Left ventricle myocardium inferior (tissue), 1 donor: ENCODE measurements at regions not wholly inside any gene's neighbourhood (a gene's known extent, or its start where the extent isn't known, plus 50 kb on each side); places are given as distances from the start of the nearest gene placed in this dataset.

Experiments
- DNase-seq: peaks from one replicate; pipeline ENCODE4 v3.0.0-alpha.2; 2020
- H3K27ac ChIP-seq: fragments of 200-600 bp; replicated peaks from 2 replicates; pipeline ENCODE4 v1.8.0; 2021
- H3K27me3 ChIP-seq: fragments of 200-600 bp; 2 replicates; pipeline ENCODE4 v1.8.0; 2021; ENCODE audit warnings: low read depth
- H3K36me3 ChIP-seq: fragments of 200-600 bp; 2 replicates; pipeline ENCODE4 v1.8.0; 2021
- H3K4me1 ChIP-seq: fragments of 200-600 bp; 2 replicates; pipeline ENCODE4 v1.8.0; 2021
- H3K4me3 ChIP-seq: fragments of 200-600 bp; 2 replicates; pipeline ENCODE4 v1.8.0; 2021; ENCODE audit warnings: mild to moderate bottlenecking, moderate library complexity
- H3K9me3 ChIP-seq: fragments of 200-600 bp; replicated peaks from 2 replicates; pipeline ENCODE4 v1.8.0; 2021
- CTCF ChIP-seq: fragments of 200-600 bp; IDR thresholded peaks from 2 replicates; pipeline ENCODE4 v1.8.0; 2021; ENCODE audit warnings: antibody characterized with exemption, mild to moderate bottlenecking, borderline replicate concordance
- intact Hi-C: fragments of 100-400 bp; cut with micrococcal nuclease; formaldehyde crosslinking; loops from one replicate; pipeline ENCODE4 v1.11.0; 2022
- donor health status: DM: no; HTN: yes; CAD: no; lungs with severe emphysema.

GRCh38 chr4:170773709-170774273 is 684.0 kb upstream of the AADAT start:
- no peak for TF ChIP-seq CTCF
- no peaks in the 10 kb centered on the region for H3K4me1 ChIP-seq
- intact Hi-C loops = no loop called here
- no peaks in the 10 kb centered on the region for H3K36me3 ChIP-seq
- DNase-seq = no peak
- H3K4me3 ChIP-seq = no peak overlapping the region
- peaks cover 31% of the 10 kb centered on the region for H3K9me3 ChIP-seq
- no peaks in the 10 kb centered on the region for H3K27me3 ChIP-seq
- H3K27ac ChIP-seq = no peak overlapping the region

- Histone ChIP-seq H3K27ac (no peak overlapping the region), H3K27me3 (no peaks in the 10 kb centered on the region), H3K36me3 (no peaks in the 10 kb centered on the region), H3K4me3 (no peak overlapping the region), H3K9me3 (peaks cover 19% of the 10 kb centered on the region), H3K4me1 (no peaks in the 10 kb centered on the region)
- DNase-seq = no peak
- TF ChIP-seq CTCF = no peak
- intact Hi-C loops = no loop called here
Measured at GRCh38 chr4:170772429-170772828, 682.7 kb upstream of the AADAT start.

- no peak for TF ChIP-seq CTCF
Measured at GRCh38 chr4:170770664-170771063, 680.9 kb upstream of the AADAT start.

GRCh38 chr4:170769862-170770261 is 680.1 kb upstream of the AADAT start:
- no peaks in the 10 kb centered on the region for H3K27me3 ChIP-seq
- no peak overlapping the region for H3K27ac ChIP-seq
- H3K9me3 ChIP-seq = peaks cover 12% of the 10 kb centered on the region
- H3K36me3 ChIP-seq = no peaks in the 10 kb centered on the region
- H3K4me1 ChIP-seq = no peaks in the 10 kb centered on the region
- no peak overlapping the region for H3K4me3 ChIP-seq
- no peak for TF ChIP-seq CTCF
- intact Hi-C loops = no loop called here
- no peak for DNase-seq

More at GRCh38 chr4:170770664-170771063, 680.9 kb upstream of the AADAT start:
- no peak for DNase-seq
- H3K36me3 ChIP-seq = no peaks in the 10 kb centered on the region
- no peak overlapping the region for H3K27ac ChIP-seq
- peaks cover 15% of the 10 kb centered on the region for H3K9me3 ChIP-seq
- H3K4me3 ChIP-seq = no peak overlapping the region
- no peaks in the 10 kb centered on the region for H3K27me3 ChIP-seq
- intact Hi-C loops = no loop called here
- H3K4me1 ChIP-seq = no peaks in the 10 kb centered on the region

- intact Hi-C loops = no loop called here
- no peak overlapping the region for H3K4me3 ChIP-seq
- H3K4me1 ChIP-seq = no peaks in the 10 kb centered on the region
- no peak overlapping the region for H3K27ac ChIP-seq
- no peak for TF ChIP-seq CTCF
- no peaks in the 10 kb centered on the region for H3K27me3 ChIP-seq
- no peaks in the 10 kb centered on the region for H3K36me3 ChIP-seq
- H3K9me3 ChIP-seq = peaks cover 31% of the 10 kb centered on the region
- no peak for DNase-seq
Measured at GRCh38 chr4:170758988-170759387, 669.2 kb upstream of the AADAT start.
